ENCODE measurements at regions not wholly inside any gene's neighbourhood (a gene's known extent, or its start where the extent isn't known, plus 50 kb on each side); places are given as distances from the start of the nearest gene placed in this dataset.

- WGBS, 2 donors (ENCODE audit: extremely low coverage in 2 of 2, insufficient read length in 2 of 2, insufficient replicate concordance in 1 of 2) = no CpG with 5 or more reads among the region's 10 CpGs
- H3K79me1 ChIP-seq (ENCODE audit: low read depth, low read length) = peaks cover 3% of the 10 kb centered on the region
- no peak overlapping the region for H3K4me2 ChIP-seq (ENCODE audit: insufficient read depth, low read length, poor library complexity, severe bottlenecking)
- H4K8ac ChIP-seq (ENCODE audit: low read depth, low read length) = no peak overlapping the region
- peak overlapping the region; percentile 76 for H3K18ac ChIP-seq (ENCODE audit: low read length)
- no peak overlapping the region for H2BK12ac ChIP-seq (ENCODE audit: low read length)
- peaks cover 0 to 9% of the 10 kb centered on the region in 2 donors for H3K4me1 ChIP-seq (ENCODE audit: control insufficient read depth in 2 of 2, insufficient read depth in 1 of 2, low read depth in 1 of 2, low read length in 2 of 2)
- no peak overlapping the region for H2BK15ac ChIP-seq (ENCODE audit: low read length)
- H3K9me3 ChIP-seq (replicated peaks in 1 of 2; ENCODE audit: control insufficient read depth in 2 of 2, insufficient read depth in 1 of 2, low read depth in 1 of 2, low read length in 2 of 2) = no peaks in the 10 kb centered on the region
- H3K4me3 ChIP-seq (ENCODE audit: low read length in 2 of 2) = no peak overlapping the region
- H3K23ac ChIP-seq (ENCODE audit: low read depth, low read length, poor library complexity) = no peak overlapping the region
- H3K27me3 ChIP-seq (ENCODE audit: control insufficient read depth in 3 of 3, insufficient read depth in 3 of 3, low read depth in 1 of 3, low read length in 3 of 3) = peaks cover 0 to 2% (median 0%) of the 10 kb centered on the region in 3 experiments
- no peak overlapping the region for H2AFZ ChIP-seq (ENCODE audit: low read length)
- no peak overlapping the region for H4K91ac ChIP-seq (ENCODE audit: low read depth, low read length, poor library complexity)
- H3K9ac ChIP-seq (ENCODE audit: low read depth, low read length, poor library complexity) = no peak overlapping the region
- H3K36me3 ChIP-seq (replicated peaks in 1 of 2; ENCODE audit: control insufficient read depth in 2 of 2, insufficient read depth in 2 of 2, low read length in 2 of 2) = no peaks in the 10 kb centered on the region
- H3K14ac ChIP-seq (ENCODE audit: low read length) = no peak overlapping the region
- H2BK120ac ChIP-seq (ENCODE audit: low read depth, low read length) = no peak overlapping the region
- H2BK5ac ChIP-seq (ENCODE audit: low read length) = no peak overlapping the region
- H3K27ac ChIP-seq (replicated peaks; ENCODE audit: low read length) = no peak overlapping the region
- DNase-seq (ENCODE audit: low spot score) = no peak
- H2AK5ac ChIP-seq (ENCODE audit: low read depth, low read length) = no peak overlapping the region
- no peak overlapping the region for H3K4ac ChIP-seq (ENCODE audit: low read length)
Observed at GRCh38 chr1:8201331-8201861, 116.5 kb upstream of the SLC45A1 start.

- peak overlapping the region; percentile 61 for H3K18ac ChIP-seq (ENCODE audit: low read length)
- DNase-seq (ENCODE audit: low spot score) = no peak
- no peak overlapping the region for H3K23ac ChIP-seq (ENCODE audit: low read depth, low read length, poor library complexity)
- no peaks in the 10 kb centered on the region for H3K36me3 ChIP-seq (replicated peaks in 1 of 2; ENCODE audit: control insufficient read depth in 2 of 2, insufficient read depth in 2 of 2, low read length in 2 of 2)
- no peak overlapping the region for H3K9ac ChIP-seq (ENCODE audit: low read depth, low read length, poor library complexity)
- WGBS, 2 donors (ENCODE audit: extremely low coverage in 2 of 2, insufficient read length in 2 of 2, insufficient replicate concordance in 1 of 2) = no CpG with 5 or more reads among the region's 18 CpGs
- H2AK5ac ChIP-seq (ENCODE audit: low read depth, low read length) = peak overlapping the region; percentile 20
- H3K27ac ChIP-seq (replicated peaks; ENCODE audit: low read length) = no peak overlapping the region
- no peak overlapping the region for H4K8ac ChIP-seq (ENCODE audit: low read depth, low read length)
- H2AFZ ChIP-seq (ENCODE audit: low read length) = no peak overlapping the region
- H3K27me3 ChIP-seq (ENCODE audit: control insufficient read depth in 3 of 3, insufficient read depth in 3 of 3, low read depth in 1 of 3, low read length in 3 of 3) = peaks cover 0 to 2% (median 0%) of the 10 kb centered on the region in 3 experiments
- H3K4me3 ChIP-seq (ENCODE audit: low read length in 2 of 2) = no peak overlapping the region
- no peak overlapping the region for H3K14ac ChIP-seq (ENCODE audit: low read length)
- peaks cover 0 to 9% of the 10 kb centered on the region in 2 donors for H3K4me1 ChIP-seq (ENCODE audit: control insufficient read depth in 2 of 2, insufficient read depth in 1 of 2, low read depth in 1 of 2, low read length in 2 of 2)
- H3K79me1 ChIP-seq (ENCODE audit: low read depth, low read length) = peaks cover 4% of the 10 kb centered on the region
- no peaks in the 10 kb centered on the region for H3K9me3 ChIP-seq (replicated peaks in 1 of 2; ENCODE audit: control insufficient read depth in 2 of 2, insufficient read depth in 1 of 2, low read depth in 1 of 2, low read length in 2 of 2)
- H2BK12ac ChIP-seq (ENCODE audit: low read length) = no peak overlapping the region
- no peak overlapping the region for H2BK15ac ChIP-seq (ENCODE audit: low read length)
- no peak overlapping the region for H3K4me2 ChIP-seq (ENCODE audit: insufficient read depth, low read length, poor library complexity, severe bottlenecking)
- no peak overlapping the region for H3K4ac ChIP-seq (ENCODE audit: low read length)
- no peak overlapping the region for H4K91ac ChIP-seq (ENCODE audit: low read depth, low read length, poor library complexity)
- H2BK120ac ChIP-seq (ENCODE audit: low read depth, low read length) = no peak overlapping the region
- no peak overlapping the region for H2BK5ac ChIP-seq (ENCODE audit: low read length)
Observed at GRCh38 chr1:8200317-8201115, 117.4 kb upstream of the SLC45A1 start.

GRCh38 chr1:8198522-8198921 lies 119.4 kb upstream of the SLC45A1 start:
- Histone ChIP-seq H2BK12ac (ENCODE audit: low read length) (no peak overlapping the region), H4K8ac (ENCODE audit: low read depth, low read length) (no peak overlapping the region), H3K36me3 (replicated peaks in 1 of 2; ENCODE audit: control insufficient read depth in 2 of 2, insufficient read depth in 2 of 2, low read length in 2 of 2) (no peaks in the 10 kb centered on the region), H3K4me2 (ENCODE audit: insufficient read depth, low read length, poor library complexity, severe bottlenecking) (no peak overlapping the region), H3K4me3 (ENCODE audit: low read length in 2 of 2) (no peak overlapping the region), H3K18ac (ENCODE audit: low read length) (peak overlapping the region; percentile 17), H2BK15ac (ENCODE audit: low read length) (no peak overlapping the region), H3K23ac (ENCODE audit: low read depth, low read length, poor library complexity) (no peak overlapping the region), H3K27ac (replicated peaks; ENCODE audit: low read length) (no peak overlapping the region), H2AK5ac (ENCODE audit: low read depth, low read length) (peak overlapping the region; percentile 64), H2BK5ac (ENCODE audit: low read length) (no peak overlapping the region), H2AFZ (ENCODE audit: low read length) (no peak overlapping the region), H3K14ac (ENCODE audit: low read length) (no peak overlapping the region), H3K4ac (ENCODE audit: low read length) (no peak overlapping the region), H2BK120ac (ENCODE audit: low read depth, low read length) (no peak overlapping the region), H3K79me1 (ENCODE audit: low read depth, low read length) (peaks cover 4% of the 10 kb centered on the region), H3K27me3 (ENCODE audit: control insufficient read depth in 3 of 3, insufficient read depth in 3 of 3, low read depth in 1 of 3, low read length in 3 of 3) (peaks cover 0 to 2% (median 0%) of the 10 kb centered on the region in 3 experiments), H3K9ac (ENCODE audit: low read depth, low read length, poor library complexity) (no peak overlapping the region), H3K4me1 (ENCODE audit: control insufficient read depth in 2 of 2, insufficient read depth in 1 of 2, low read depth in 1 of 2, low read length in 2 of 2) (peaks cover 0 to 9% of the 10 kb centered on the region in 2 donors), H4K91ac (ENCODE audit: low read depth, low read length, poor library complexity) (no peak overlapping the region), H3K9me3 (replicated peaks in 1 of 2; ENCODE audit: control insufficient read depth in 2 of 2, insufficient read depth in 1 of 2, low read depth in 1 of 2, low read length in 2 of 2) (no peaks in the 10 kb centered on the region)
- no peak for DNase-seq (ENCODE audit: low spot score)
- WGBS, 2 donors (ENCODE audit: extremely low coverage in 2 of 2, insufficient read length in 2 of 2, insufficient replicate concordance in 1 of 2) = no CpG with 5 or more reads among the region's 6 CpGs

GRCh38 chr1:8197493-8198282 lies 120.2 kb upstream of the SLC45A1 start:
- Histone ChIP-seq H3K14ac (ENCODE audit: low read length) (no peak overlapping the region), H2BK15ac (ENCODE audit: low read length) (no peak overlapping the region), H3K4me3 (ENCODE audit: low read length in 2 of 2) (no peak overlapping the region), H2BK120ac (ENCODE audit: low read depth, low read length) (peak overlapping the region; percentile 85), H2BK12ac (ENCODE audit: low read length) (no peak overlapping the region), H3K9ac (ENCODE audit: low read depth, low read length, poor library complexity) (no peak overlapping the region), H4K91ac (ENCODE audit: low read depth, low read length, poor library complexity) (no peak overlapping the region), H4K8ac (ENCODE audit: low read depth, low read length) (no peak overlapping the region), H2BK5ac (ENCODE audit: low read length) (peak overlapping the region; percentile 70), H3K18ac (ENCODE audit: low read length) (peak overlapping the region; percentile 5), H3K4me2 (ENCODE audit: insufficient read depth, low read length, poor library complexity, severe bottlenecking) (no peak overlapping the region), H2AK5ac (ENCODE audit: low read depth, low read length) (peak overlapping the region; percentile 11), H3K79me1 (ENCODE audit: low read depth, low read length) (peaks cover 4% of the 10 kb centered on the region), H3K9me3 (replicated peaks in 1 of 2; ENCODE audit: control insufficient read depth in 2 of 2, insufficient read depth in 1 of 2, low read depth in 1 of 2, low read length in 2 of 2) (no peaks in the 10 kb centered on the region), H2AFZ (ENCODE audit: low read length) (no peak overlapping the region), H3K27me3 (ENCODE audit: control insufficient read depth in 3 of 3, insufficient read depth in 3 of 3, low read depth in 1 of 3, low read length in 3 of 3) (no peaks in the 10 kb centered on the region), H3K36me3 (replicated peaks in 1 of 2; ENCODE audit: control insufficient read depth in 2 of 2, insufficient read depth in 2 of 2, low read length in 2 of 2) (no peaks in the 10 kb centered on the region), H3K4ac (ENCODE audit: low read length) (no peak overlapping the region), H3K27ac (replicated peaks; ENCODE audit: low read length) (no peak overlapping the region), H3K4me1 (ENCODE audit: control insufficient read depth in 2 of 2, insufficient read depth in 1 of 2, low read depth in 1 of 2, low read length in 2 of 2) (peaks cover 0 to 9% of the 10 kb centered on the region in 2 donors), H3K23ac (ENCODE audit: low read depth, low read length, poor library complexity) (peak overlapping the region; percentile 80)
- DNase-seq (ENCODE audit: low spot score) = no peak
- no CpG with 5 or more reads among the region's 20 CpGs for WGBS, 2 donors (ENCODE audit: extremely low coverage in 2 of 2, insufficient read length in 2 of 2, insufficient replicate concordance in 1 of 2)

Data from neuronal stem cell (in vitro differentiated cells).